HUDEP-2 (cell line): ENCODE measurements at regions not wholly inside any gene's neighbourhood (a gene's known extent, or its start where the extent isn't known, plus 50 kb on each side); places are given as distances from the start of the nearest gene placed in this dataset.

Source experiments
- DNase-seq, 76 experiments: peaks; one replicate each; lab custom pipeline; 2025; ENCODE audit not compliant: unreplicated experiment in 76 of 76; lab: John Stamatoyannopoulos, UW

DNA sequence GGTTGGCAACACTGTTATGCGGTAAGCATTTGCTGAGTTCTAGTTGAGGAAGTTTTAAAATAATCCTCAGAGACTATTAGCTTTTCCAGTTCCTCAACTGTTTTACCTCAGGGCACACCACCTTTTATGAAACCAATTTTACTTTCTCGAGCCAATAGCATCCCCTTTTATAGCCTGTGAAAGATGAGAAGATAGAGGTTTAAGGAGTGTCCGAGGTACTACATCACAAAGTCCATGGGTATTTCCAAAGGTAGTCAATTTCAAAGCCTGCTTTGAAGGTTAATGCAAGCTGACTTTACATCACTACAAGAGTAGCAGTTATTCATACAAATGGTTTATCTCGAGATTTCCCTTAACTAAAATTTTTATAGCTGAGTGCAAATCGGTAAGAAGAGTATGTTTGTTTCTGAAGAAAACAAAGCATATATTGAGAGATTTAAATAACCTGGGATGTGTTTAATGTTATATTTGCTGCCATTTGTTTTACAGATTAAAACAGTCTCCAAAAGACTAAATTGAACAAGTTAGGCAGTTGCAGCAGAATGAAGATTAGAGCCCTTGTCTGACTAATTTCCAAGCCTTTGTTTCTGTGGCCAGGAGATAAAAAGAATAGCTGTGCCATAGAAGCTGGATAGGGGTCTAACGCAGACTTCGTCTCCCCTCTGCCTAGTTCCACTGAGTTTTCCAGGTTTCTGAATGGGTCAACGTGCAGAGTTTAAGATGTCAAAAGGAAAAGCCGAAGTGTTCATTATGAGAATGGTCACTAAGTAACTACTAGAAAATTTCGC, 74.7 kb upstream of the TRPC4 start:
- DNase-seq, result no peak

DNA sequence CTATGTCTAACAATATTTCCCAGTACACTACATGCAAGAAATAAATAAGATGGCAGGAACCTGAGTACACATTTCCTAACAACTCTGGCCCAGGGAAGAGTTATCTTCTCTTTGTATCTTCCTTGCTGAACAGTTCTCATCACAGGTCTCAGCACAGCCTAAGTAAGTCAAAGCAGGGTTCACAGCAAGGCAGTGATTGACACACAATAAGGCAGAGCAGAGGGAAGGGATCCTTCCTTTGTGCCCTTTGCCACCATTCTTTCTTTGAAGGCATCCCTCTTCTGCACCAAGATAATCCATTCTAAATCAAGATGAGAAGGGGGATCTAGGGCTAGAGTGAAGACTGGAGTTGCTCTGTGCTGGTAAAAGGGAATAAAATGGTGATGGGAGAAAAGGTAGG, 73.4 kb upstream of the TRPC4 start:
- no peak for DNase-seq

DNA sequence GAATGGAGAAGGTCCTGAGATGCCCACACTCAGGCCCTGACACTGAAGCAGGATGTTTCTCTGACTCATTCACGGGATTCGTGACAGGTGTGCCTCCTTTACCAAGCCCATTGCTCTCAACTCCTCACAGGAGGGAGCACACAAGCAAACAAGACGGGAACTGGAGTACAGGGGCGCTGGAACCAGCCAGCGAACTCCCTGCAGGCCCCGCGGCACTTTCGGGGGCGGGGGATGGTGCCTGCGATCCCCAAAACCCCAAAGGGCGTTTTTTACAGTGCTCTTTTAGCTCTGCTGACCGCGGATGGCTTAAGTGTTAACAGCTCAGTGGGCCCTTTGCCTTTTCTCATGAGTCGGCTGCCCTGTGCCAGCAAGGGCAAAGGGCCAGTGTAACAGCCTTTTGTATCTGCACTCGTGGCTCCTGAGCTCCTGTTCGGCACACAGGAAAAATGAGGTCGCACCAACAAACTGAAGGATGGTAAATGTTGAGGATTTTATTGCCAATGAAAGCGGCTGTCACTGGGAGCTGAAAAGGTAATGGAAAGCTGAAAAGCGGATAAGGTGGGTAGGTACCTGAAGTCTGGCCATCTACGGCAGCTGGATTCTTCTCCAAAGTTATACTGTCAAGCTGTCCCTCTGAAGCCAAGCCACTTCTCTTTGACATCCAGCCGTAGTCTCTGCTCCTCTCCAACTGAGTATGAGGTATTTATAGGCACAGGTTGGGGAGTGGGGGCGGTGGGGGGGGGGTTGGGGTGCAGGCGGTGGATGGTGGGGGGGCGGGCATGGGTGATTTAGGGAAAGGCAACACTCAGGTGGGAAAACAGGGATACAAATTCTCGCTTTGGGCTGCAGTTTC, 65.0 kb upstream of the TRPC4 start:
- no peak for DNase-seq

DNA sequence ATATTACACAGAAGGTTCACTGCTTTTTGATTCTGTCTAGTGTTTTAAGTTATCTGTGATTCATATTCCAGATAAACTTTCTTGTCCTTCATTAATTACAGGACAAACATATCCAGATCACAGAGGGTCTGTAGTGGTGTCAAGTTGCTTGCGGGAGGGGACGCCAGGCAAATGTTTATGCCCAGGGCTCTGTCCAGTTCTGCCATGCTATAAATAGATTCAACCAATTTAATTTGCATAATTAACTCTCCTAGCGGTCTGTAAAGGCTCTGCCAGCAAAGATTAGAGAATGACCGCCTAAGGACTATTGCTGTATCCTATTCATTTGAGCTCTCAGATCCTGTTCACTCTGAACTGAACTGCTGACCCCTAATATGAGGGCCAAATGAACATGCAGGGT, 59.7 kb upstream of the TRPC4 start:
- no peak for DNase-seq

DNA sequence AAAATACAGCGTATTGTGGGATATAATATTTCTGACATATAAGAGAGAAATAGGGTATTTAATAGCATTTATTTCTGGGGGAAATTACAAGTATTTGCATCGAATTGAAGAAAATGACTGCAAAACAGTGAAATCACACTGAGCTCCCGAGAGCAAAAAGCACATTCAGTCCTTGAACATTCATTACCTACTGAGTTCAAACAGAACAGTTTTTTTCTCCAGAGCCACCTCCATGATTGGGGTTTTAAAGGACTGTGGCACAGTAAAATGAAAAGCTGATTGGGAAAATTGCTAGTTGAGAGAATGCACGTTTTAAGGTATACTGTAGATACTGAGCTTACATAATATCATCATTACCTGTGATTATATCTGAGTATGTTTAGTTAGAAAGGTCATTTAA, 58.0 kb upstream of the TRPC4 start:
- no peak for DNase-seq

DNA sequence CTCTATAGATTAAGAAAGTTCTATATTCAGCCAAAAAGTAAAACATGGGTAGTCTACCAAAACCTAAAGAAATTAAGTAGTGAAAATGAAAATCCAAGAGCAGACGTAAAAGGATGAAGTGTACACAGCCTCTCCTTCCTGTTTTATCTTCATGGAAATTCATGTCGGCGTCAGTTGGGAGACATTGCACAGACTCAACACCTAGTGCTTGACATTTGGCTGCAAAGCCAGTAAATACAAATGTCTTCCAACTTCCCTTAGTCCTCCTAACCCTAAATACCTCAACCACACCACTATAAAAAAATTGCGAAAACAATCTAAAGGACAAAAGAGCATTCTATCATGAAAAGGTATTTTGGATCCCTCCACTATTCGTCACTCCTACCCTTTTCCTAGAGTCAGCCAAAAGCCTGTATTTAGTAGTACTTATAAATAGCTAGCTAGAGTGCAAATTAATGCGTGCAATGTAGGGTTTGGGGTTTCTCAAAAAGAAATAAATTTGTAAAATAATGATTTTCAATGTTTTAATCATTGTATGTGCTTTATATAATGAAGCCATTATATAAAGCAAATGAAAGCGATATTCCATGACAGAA, 56.4 kb upstream of the TRPC4 start:
- DNase-seq, result no peak

DNA sequence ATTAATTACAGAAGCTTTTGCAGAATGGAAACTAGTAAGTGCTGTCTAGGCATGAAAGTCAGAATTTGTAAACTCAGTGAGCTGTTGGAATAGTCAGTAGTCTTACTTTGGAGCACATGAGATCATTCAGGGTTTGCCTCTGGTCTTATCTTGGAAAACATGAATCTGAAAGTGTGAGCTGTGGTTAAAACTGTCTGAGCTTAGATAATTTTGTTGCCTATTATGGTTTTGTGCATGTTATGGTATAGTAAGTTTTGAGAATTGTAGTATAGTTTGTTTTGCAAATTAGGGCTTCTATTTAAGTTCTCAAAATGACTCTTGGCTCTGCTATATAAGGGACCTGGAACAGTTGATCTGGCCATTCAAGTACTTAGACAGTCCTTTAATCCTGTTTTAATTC, 53.7 kb upstream of the TRPC4 start:
- peak in 32 of 76 experiments; percentile 12 to 75 (median 38) for DNase-seq

DNA sequence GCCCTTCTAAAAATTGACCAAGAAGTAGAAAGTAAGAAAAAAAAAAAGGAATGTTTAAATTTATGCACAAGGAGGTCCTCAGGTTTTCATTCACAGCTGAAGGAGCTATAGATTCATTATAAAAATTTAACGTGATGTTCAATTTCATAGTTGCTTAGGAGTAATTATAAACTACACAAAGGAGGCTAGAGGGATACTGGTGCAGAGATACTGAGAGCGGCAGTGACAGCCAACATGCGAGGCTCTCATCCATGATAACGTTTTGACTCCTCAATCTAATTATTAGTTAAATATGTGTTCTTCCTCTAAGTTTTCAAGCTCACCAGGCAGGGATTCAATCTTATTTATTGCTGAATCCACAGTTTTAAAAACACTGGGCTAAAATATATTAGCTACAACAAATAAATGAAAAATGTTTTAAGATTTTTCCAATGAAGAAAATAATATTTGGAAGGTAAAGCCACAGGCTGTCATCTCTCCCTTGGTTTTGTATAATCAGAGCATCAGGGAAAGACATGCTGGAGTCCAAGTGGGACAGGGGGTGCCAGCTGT, 49.8 kb upstream of the TRPC4 start:
- no peak for DNase-seq
